ENCODE measurements at regions not wholly inside any gene's neighbourhood (a gene's known extent, or its start where the extent isn't known, plus 50 kb on each side); places are given as distances from the start of the nearest gene placed in this dataset.

- ATAC-seq (no peak), DNase-seq (ENCODE audit: low read depth, low spot score) (no peak), FAIRE-seq (no peak)
- 86% methylated on average over 8 of the region's 8 CpGs for WGBS (ENCODE audit: insufficient coverage, insufficient replicate concordance, low lambda C conversion rate, missing lambda C conversion rate)
- H4K20me1 ChIP-seq (ENCODE audit: control insufficient read depth, insufficient read depth), result no peaks in the 10 kb centered on the region
- H3K9me3 ChIP-seq (replicated peaks; ENCODE audit: control insufficient read depth, insufficient read depth, low read length), result no peaks in the 10 kb centered on the region; the same call in 1 of the 3 replicates
- no peaks in the 10 kb centered on the region for H3K79me2 ChIP-seq (ENCODE audit: control insufficient read depth, insufficient read depth, low read length)
- H3K36me3 ChIP-seq (ENCODE audit: control insufficient read depth in 2 of 2, insufficient read depth in 2 of 2, low read length in 1 of 2), result no peaks in the 10 kb centered on the region
- no peak overlapping the region for H3K27ac ChIP-seq (ENCODE audit: control insufficient read depth, insufficient read depth)
- H3K9ac ChIP-seq (ENCODE audit: control insufficient read depth, insufficient read depth, low read length), result no peak overlapping the region
- H3K4me1 ChIP-seq (ENCODE audit: control insufficient read depth, insufficient read depth, low read length), result peaks cover 17% of the 10 kb centered on the region
- intact Hi-C loops (cut with micrococcal nuclease; ENCODE audit: unreplicated experiment) (no loop called here), in situ Hi-C loops (cut with MboI) (no loop called here)
- no TSS peak for BruUV-seq (replicated peaks)
- no peak overlapping the region for H3K4me2 ChIP-seq (ENCODE audit: control insufficient read depth, insufficient read depth)
- SMC1A ChIA-PET (ENCODE audit: uncharacterized antibody, unreplicated experiment), result interaction anchor here (0.8 to 1.8 kb wide), 3 partner anchors 11 to 99 kb away, joined by 3 to 6 read pairs (median 4); no protein-coding TSS in a partner anchor
- no peak overlapping the region for H3K4me3 ChIP-seq
- POLR2A ChIA-PET, result no interaction called here
- RAD21 ChIA-PET (ENCODE audit: unreplicated experiment), result no interaction called here
- CTCF ChIA-PET, result interaction anchor here (0.6 kb wide), 1 partner anchor 51 kb away, joined by 3 read pairs; no protein-coding TSS in a partner anchor
- no peak overlapping the region for H2AFZ ChIP-seq (ENCODE audit: control insufficient read depth, low read depth, low read length)
- H3K27me3 ChIP-seq (replicated peaks in 1 of 2; ENCODE audit: control insufficient read depth in 2 of 2, insufficient read depth in 2 of 2, low read length in 1 of 2), result no peaks in the 10 kb centered on the region
- TF ChIP-seq CBFB (IDR thresholded peaks at IDR 0.05; ENCODE audit: low read depth) (no peak), NRF1 (conservative IDR thresholded peaks at IDR 0.05; ENCODE audit: low read depth, low read length) (no peak), ZBED1 (IDR thresholded peaks at IDR 0.05; ENCODE audit: borderline replicate concordance) (no peak), BMI1 (IDR thresholded peaks at IDR 0.05; ENCODE audit: borderline replicate concordance) (no peak), ZNF24 (IDR thresholded peaks at IDR 0.05) (no peak), POLR2A (IDR thresholded peaks at IDR 0.05; ENCODE audit: low read depth, low read length) (no peak), NR2F1 (conservative IDR thresholded peaks at IDR 0.05) (no peak), POU2F2 (IDR thresholded peaks at IDR 0.05; ENCODE audit: borderline replicate concordance, low read depth, low read length) (no peak), CEBPZ (IDR thresholded peaks at IDR 0.05; ENCODE audit: low read depth, low read length) (no peak), MAX (IDR thresholded peaks at IDR 0.05; ENCODE audit: low read depth, low read length) (no peak), RAD21 (IDR thresholded peaks at IDR 0.05; ENCODE audit: insufficient read depth, low read depth, low read length) (no peak), NKRF (conservative IDR thresholded peaks at IDR 0.05) (no peak)
Observed at GRCh38 chr1:173302890-173303829, 96.0 kb upstream of the TNFSF4 start.

All from GM12878 (cell line).